Medulla oblongata (tissue), 1 donor: ENCODE measurements at regions not wholly inside any gene's neighbourhood (a gene's known extent, or its start where the extent isn't known, plus 50 kb on each side); places are given as distances from the start of the nearest gene placed in this dataset.
"Not testable (repeated sequence)": the region's sequence is repeated elsewhere in the genome, so short reads cannot be mapped to it uniquely, and the experiment has no call there.

Experiments
- DNase-seq: peaks from one replicate; pipeline ENCODE4 v3.0.0-alpha.2; 2015; ENCODE audit errors: extremely low spot score

DNA sequence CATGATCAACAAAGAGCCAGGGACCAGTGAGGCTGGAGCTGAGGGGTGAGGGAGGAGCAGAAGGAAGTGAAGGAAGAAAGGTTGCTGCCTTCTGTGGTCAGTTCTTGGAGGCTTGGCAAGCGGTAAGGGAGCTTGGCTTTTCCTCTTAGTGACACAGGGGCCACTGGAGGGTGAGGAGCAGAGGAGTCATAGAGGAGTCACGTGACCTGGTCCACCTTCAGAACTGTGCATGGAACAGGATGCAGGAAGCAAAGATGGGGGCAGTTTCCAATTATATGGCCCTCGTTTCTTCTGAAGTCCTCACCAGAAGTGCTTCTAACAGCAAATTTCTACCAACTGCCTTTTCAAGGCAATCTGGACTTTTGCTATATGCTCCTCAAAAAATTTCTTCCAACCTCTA, 326.9 kb upstream of the SMIM21 start:
- DNase-seq = no peak

DNA sequence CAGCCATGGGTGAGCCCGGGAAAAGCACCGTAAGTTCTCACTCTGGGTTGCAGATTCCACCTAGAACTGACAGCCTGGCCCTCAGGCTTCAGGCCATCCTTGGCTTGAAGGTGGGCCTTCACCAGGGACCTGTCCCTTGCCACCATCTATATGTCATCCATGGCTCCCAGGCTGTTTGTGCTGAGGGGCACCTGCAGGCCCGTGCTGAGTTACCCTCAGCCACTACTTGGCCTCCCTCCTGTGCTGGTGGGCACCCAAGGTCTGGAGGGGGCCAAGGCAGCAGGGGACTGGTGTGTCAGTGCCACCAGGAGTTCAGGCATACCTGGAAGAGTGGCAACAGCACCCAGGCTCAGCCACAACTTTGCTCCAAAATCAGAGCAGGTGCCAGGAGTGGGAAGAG, 326.2 kb upstream of the SMIM21 start:
- no peak for DNase-seq

- DNase-seq = no peak
These were observed 325.3 kb upstream of the SMIM21 start for GRCh38 chr18:75752740-75753263.

- no peak for DNase-seq
These were observed 317.6 kb upstream of the SMIM21 start for GRCh38 chr18:75745147-75745546.

DNA sequence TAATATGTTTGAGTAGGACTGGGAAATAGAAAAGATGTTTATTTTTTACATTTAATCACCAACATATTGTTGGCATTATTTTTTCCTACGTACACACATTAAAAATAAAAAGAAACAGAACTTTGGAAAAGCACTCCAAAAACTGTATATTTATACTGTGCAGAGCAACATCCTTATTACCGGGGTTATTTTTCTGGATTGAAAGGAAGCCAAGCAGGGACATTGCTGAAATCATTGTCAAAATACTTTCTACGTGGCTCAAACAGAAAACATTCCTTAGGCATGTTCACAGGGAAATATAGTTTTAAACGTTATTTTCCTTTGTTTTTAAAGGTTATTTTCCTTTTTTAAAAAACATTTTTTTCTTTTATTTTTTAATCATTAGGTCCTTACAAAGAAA, 315.0 kb upstream of the SMIM21 start:
- no peak for DNase-seq

DNA sequence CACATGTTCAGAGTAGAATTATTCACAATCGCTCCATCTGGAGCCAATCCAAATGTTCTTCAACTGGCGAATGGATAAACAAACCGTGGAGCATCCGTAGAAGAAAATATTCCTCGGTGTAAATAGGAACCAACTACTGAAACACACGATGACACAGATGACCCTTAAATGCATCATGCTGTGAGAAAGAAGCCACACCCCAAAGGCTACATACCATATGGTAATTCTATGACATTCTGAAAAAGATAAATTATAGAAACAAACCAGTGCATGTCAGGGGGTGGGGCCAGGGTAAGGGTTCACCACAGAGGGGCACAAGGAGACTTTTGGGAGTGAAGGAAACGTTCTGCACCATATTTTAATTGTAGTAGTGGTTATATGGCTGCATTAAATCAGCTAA, 312.2 kb upstream of the SMIM21 start:
- no peak for DNase-seq

DNA sequence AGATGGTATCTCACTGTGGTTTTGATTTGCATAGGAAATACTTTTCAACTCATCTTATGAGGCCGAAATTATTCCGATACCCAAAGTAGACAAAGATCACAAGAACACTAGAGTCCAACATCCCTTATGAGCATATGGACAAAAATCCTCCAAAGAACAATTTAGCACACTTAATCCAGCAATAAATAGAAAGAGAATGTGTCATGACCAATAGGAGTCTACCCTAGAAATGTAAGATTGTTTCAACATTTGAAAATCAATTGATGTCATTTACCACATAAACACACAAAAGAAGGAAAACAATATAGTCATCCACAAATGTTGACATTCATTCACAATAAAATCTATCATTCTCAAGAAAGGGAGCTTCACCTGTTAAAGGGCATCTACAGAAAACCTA, 307.8 kb upstream of the SMIM21 start:
- no peak for DNase-seq

- DNase-seq = no peak
These were observed 302.7 kb upstream of the SMIM21 start for GRCh38 chr18:75730249-75730648.

DNA sequence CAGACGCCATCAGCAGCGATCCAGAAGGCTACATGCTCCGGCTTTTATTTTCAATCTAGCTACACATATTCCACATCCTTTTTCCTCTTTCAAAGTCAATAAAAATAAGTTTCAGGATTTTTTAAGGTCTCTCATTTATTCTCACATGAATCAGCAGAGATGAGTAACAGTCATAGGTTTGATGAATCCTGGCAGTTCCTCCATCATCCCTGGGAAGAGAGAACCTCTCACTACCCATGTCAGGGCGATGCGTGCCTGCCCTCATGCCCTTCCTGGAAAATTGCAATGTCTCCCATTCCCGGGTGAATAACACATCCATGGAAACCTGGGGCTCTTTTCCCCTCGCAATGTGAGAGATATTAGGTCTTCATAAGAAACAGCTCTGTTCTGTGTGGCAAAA, 301.1 kb upstream of the SMIM21 start:
- DNase-seq = no peak

DNA sequence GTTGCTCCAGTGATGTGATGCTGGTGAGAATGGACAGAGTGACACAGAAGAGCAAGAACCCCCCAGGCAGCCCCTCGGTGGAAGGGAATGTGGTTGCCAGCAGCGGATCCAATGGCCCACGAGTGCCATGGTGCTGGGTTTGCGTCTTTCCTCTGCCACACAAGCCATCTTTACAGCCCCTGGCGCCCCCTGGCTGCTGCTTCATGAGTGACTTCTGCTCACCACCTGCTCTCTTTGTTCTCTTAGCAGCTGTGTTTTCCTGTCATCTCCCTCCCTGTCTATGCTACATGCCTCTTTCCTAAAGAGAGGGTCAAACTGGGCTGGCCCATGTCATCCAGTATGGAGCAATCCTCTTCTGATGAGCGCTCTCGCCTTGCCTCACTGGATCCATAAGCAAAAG, 300.0 kb upstream of the SMIM21 start:
- peak; percentile 35 for DNase-seq

DNA sequence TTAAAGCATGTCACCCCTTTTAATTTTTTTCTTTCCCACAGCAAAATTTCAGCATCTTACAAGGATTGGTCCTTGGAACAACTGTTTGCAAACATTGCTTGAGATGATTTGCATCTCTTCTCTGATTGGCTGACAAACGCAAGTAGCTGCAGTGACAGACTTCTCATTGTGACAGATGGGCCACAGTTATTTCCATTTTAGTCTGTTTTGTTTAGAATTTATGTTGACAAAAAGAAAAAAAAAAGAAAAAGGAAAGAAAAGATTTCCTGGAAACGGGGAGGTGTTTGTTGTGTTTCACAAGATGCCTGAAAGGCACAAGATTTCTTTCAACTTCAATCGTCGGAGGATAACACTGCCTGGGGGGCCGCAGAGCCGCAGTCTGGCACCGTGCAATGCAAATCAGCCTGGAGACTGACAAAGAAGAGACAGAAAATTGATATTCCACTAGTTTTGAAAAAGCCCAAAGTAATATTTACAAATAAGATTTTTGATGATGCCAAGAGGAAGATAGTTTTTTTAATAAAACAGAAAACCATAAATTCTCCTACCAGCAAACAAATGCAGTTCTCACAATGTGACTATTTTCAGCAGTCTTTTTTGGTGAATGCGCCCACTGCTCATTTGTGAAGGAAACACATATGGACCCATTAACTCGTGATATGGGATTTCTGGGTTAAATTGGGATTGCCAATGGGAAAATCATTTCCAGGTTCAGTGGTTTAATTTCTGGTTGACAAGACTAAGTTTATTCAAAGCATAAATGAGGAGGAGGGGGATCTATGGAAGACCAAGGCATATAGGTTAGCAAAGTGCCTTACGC, 296.2 kb upstream of the SMIM21 start:
- DNase-seq = peak; percentile 6

DNA sequence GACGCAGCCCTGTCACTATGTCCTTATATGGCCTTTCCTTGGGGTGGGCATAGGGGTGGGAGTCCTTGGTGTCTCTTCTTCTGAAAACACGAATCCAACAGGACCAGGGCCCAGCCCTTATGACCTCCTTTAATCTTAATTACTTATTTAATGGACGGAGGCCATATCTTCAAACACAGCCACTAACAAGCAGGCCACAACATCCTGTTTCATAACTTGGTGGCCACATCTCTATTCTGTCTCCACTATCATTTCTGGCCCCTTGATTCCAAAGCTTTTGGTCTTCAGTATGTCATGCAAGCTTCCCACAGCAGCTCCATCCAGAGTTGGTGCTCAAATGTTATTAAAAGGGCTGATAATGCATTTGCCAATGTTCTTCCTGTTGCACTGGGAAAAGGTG, 287.3 kb upstream of the SMIM21 start:
- DNase-seq = no peak

DNA sequence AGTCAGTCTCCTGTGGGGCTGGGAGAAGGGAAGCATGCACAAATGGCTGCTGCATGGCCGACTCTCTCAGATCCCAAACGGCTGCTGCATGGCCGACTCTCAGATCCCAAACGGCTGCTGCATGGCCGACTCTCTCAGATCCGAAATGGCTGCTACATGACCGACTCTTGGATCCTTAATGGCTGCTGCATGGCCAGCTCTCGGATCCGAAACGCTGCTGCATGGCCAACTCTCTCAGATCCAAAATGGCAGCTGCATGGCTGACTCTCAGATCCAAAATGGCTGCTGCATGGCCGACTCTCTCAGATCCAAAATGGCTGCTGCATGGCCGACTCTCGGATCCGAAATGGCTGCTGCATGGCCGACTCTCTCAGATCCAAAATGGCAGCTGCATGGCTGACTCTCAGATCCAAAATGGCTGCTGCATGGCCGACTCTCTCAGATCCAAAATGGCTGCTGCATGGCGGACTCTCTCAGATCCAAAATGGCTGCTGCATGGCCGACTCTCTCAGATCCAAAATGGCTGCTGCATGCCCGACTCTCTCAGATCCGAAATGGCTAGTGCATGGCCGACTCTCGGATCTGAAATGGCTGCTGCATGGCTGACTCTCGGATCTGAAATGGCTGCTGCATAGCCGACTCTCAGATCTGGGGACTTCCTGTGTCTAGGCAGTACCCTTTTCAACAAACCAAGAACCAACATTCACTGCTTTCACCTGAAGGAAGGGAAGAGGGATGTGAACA, 284.8 kb upstream of the SMIM21 start:
- not testable (repeated sequence) for DNase-seq

DNA sequence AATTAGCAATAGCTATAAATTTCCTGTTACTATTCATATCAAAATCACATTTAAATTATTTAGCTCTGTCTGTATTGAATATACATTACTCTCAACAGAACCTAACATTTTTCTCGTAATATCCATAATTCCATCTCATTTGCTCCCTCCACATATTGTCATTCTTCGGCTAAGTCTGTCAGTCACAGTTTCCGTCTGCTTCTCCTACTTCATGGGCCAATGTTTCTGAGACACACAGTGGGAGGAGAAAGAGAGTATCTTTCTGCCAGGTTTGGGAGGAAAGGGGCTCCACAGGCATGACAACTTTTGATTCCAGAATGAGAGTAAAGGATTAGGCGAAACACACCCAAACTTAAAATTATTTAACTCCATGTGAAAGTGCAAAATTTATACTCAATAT, 273.1 kb upstream of the SMIM21 start:
- DNase-seq = no peak

- DNase-seq = no peak
These were observed 271.4 kb upstream of the SMIM21 start for GRCh38 chr18:75698861-75699260.

- DNase-seq = no peak
These were observed 270.0 kb upstream of the SMIM21 start for GRCh38 chr18:75697493-75697892.

DNA sequence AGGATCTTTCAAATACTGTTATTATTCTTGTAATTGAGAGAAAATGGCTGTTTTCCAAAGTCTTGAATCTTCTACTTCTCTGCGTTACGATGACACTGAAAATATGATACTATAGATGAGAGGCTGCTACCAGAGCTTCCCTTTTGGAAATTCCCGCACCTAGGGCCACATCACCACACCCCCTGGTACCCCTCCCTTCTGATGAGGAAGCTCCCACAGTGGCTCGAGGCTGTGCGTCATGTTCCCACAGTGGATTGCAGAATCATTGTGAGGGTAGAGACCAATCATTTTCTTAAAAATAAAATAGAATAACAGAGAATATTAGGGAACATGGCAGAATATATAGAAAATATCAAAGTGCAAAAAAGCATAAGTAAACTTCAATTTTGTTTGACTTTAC, 268.9 kb upstream of the SMIM21 start:
- no peak for DNase-seq

GRCh38 chr18:75694292-75694691, 266.8 kb upstream of the SMIM21 start:
- DNase-seq = no peak

GRCh38 chr18:75691483-75691882, 264.0 kb upstream of the SMIM21 start:
- no peak for DNase-seq

GRCh38 chr18:75690283-75690682, 262.8 kb upstream of the SMIM21 start:
- DNase-seq = not testable (repeated sequence)

DNA sequence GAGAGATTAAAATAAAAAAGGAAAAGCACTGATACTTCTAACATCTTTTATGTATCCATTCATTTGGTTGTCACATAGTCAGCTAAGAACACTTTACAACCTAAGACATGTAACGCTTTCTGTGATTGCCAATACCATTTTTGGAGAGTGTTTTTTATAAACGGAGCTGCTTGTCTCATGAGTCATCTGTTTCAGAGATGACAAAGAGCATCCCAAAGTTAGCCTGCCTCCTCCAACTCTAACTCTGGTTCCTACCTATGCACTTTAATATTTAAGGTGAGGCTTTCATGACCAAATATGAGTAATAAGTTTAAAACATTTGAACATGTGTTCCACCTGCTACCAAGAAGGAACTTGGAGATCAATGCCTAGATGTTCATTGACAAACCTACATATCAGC, 260.1 kb upstream of the SMIM21 start:
- no peak for DNase-seq

- DNase-seq = no peak
These were observed 255.9 kb upstream of the SMIM21 start for GRCh38 chr18:75683426-75683825.

- no peak for DNase-seq
These were observed 254.1 kb upstream of the SMIM21 start for GRCh38 chr18:75681538-75682115.
